NCI-H510A treated with DMSO at 0.1 percent for 48 hours (cell line): ENCODE measurements at regions not wholly inside any gene's neighbourhood (a gene's known extent, or its start where the extent isn't known, plus 50 kb on each side); places are given as distances from the start of the nearest gene placed in this dataset.
A peak's percentile ranks its signal among the peaks of the same experiment; 100 is the strongest.

Experiments
- DNase-seq: peaks from one replicate; lab custom pipeline; 2025; lab: John Stamatoyannopoulos, UW

DNA sequence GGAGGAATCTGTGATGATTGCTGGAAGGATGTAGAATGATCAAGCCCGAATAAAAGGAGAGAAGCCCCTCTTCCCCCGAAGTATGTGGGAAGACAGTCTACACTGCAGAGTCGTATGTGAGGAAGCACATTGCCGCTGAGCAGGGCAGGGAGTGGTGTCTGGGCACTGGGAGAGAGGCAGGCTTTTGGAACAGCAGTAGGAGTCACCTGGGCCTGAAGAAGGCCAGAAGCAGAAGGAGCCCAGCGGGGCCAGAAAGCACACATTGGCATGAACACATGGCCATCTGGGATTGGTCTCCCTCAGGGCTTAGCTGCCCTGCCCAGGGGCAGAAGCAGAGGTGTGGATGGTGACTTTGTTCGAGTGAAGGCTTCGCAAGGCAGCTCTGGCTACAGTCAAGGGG, 162.8 kb downstream of the ERCC6L2 start:
- no peak for DNase-seq

DNA sequence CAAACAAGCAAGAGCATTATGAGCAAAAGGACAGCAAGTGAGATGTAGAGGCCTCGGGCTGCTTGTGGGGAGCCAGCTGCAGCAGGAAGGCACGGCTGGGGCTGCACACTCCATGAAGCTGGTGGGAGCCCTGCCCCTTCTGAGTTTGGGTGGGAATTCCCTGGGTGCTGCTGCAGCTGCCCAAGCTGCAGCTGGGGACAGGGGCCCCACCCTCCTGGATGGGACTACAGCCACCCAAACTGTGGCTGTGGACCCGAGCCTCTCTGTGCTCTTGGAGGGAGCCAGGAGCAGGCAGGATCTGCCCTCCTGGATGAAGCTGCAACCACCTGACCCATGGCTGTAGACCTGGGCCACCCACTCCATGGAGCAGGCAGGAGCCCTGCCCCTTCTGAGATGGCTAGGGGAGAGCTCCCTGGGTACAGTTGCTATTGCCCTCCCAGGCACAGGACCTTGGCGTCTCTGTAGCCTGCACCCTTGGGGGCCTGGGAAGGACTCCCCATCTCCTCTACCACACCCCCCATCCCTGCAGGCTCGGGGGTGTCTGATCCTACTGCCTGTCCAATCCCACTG, 159.1 kb downstream of the ERCC6L2 start:
- DNase-seq, result no peak

DNA sequence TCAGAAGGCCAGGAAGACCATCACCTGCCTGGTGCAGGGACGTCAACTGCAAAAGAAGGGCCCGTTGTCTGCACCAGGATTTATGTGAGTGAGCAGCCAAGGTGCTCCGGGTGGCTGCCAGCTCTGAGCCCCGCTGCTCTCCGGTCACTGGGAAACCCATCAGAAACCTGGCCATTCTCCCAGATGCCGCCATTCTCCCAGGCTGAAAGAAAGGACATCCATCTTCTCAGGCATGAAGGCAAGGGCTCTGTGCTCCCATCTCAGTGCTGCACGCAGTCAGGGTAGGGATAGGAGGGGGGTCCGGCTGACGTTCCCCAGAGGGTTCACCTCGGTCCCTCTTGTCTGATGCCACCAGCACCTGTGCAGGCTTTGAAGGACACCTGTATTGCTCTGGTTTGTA, 158.4 kb downstream of the ERCC6L2 start:
- DNase-seq, result no peak

DNA sequence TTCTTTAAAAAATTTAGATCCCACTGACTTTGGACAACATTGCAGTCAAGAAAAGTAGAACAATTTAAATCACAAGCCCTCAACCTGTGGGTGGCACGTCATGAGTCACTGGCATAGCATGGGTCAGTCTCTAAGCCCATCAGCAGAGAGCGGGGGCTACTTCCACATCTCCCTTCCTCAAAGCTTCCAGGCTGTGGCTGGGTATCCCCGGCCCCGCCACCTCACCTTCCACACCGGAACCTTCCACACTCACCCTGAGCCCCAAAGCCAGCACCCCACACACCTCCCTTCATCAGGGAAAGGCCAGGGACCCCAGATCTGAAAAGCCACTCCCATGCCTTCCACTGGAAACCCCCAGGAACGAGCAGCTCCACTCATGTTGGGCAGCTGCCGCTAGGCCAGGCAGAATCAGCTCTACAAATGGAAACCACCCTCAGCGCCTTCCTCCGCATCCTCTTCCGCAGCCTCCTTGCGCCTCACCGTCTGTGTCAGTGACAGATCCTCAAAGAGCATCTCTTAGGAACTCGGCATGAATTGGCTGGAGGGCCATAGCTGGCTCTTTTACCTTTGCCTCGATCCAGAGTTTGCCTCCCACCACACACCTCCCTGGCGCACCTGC, 156.5 kb downstream of the ERCC6L2 start:
- no peak for DNase-seq

- DNase-seq, result peak; percentile 76
Observed at GRCh38 chr9:96031366-96031824, 155.9 kb downstream of the ERCC6L2 start.

DNA sequence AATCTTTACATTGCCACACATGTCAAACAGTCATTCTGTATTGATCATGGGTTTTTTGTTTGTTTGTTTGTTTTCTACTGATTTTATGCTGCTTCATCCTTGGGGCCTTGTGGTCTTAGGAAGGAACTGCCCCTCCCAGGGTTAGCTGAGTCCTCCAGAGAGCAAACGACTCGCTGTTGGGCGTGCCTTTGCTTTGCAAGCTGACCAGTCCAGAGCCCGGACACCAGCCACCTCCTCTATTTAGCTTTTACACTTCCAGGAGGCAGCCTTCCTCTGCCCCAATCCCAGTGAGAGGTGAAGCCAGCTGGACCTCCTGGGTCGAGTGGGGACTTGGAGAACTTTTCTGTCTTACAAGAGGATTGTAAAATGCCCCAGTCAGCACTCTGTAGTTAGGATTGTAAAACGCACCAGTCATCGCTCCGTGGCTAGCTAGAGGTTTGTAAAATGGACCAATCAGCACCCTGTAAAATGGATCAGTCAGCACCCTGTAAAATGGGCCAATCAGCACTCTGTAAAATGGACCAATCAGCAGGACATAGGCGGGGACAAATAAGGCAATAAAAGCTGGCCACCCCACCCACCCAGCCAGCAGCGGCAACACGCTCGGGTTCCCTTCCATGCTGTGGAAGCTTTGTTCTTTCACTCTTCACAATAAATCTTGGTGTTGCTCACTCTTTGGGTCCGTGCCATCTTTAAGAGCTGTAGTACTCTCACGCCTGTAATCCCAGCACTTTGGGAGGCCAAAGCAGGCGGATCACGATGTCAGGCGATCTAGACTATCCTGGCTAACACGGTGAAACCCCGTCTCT, 154.4 kb downstream of the ERCC6L2 start:
- DNase-seq, result no peak

DNA sequence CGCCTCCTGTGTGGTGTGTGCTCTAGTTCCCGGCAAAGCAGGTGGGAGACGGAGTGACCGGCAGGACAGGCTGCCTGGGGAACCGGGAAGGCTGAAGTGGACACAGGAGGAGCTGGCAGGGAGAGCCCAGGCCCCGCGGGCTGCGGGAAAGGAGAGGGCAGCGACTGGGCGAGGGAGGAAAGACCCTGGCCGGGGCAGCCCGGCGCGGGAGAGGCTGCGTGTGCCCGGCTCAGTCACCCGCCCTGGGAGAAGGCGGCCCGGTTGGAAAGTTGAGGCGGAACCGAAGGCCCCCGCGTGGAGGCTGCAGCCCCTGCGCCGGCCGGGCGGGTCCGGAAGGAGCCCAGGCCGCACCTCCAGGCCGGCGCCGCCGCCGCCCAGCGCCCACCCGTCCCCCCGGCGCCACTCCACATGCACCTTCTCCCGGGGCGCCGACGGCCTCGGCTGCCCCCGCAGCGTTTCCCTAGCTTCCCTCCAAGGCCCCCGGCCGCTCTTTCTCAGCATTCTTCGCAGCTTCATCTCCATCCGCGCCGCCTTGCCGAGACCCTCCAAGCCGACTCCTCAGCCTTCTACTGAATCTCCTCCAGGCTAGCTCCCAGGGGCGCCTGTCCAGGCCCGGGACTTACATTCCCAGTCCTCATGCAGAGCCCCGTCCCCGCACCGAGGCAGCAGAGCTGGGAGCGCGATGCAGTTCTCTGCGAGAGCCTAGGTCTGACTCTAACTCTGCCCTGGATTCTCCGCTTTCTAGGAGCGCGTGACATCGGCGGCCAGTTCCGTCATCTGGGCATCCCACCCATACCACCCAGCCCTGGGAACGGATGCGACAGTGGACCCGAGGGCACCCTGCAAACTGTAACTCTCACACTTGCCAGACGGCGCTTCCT, 152.0 kb downstream of the ERCC6L2 start:
- no peak for DNase-seq

GRCh38 chr9:96026655-96027213, 151.2 kb downstream of the ERCC6L2 start:
- DNase-seq, result no peak

DNA sequence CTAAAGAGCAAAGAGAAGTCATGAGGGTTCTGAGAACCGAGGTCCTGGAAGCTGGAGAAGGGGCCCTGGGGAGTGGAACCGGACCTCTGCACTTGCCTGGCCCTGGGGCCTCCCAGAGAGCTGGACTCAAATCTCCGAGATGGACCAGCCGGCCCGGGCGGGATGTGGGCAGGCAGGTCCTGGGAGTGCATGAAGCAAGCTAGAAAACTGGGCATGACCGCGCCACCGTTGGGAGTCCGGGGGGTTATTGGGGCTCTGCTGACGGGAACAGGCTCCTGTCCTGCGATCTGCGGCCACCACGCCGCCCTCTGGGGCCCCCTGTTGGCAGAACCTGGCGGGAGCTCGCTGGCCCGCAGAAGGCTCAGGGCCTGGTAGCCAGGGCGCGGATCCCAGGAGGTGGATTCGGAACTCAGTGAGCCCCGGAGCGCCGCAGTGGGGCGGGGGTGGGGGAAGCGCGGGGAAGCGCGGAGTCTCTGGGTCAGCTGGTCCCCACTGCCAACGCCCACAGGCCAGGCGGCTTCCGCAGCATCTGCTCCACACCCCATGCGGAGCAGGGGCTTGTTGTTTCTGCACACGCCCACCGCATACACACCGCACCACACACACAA, 150.6 kb downstream of the ERCC6L2 start:
- DNase-seq, result no peak

GRCh38 chr9:96023486-96023885, 148.0 kb downstream of the ERCC6L2 start:
- no peak for DNase-seq

GRCh38 chr9:96022445-96023051, 147.1 kb downstream of the ERCC6L2 start:
- no peak for DNase-seq

GRCh38 chr9:96021551-96022444, 146.3 kb downstream of the ERCC6L2 start:
- peak; percentile 5 for DNase-seq

- no peak for DNase-seq
Observed at GRCh38 chr9:96020792-96021550, 145.5 kb downstream of the ERCC6L2 start.

GRCh38 chr9:96020300-96020791, 144.9 kb downstream of the ERCC6L2 start:
- DNase-seq, result no peak
